ENCODE measurements at regions not wholly inside any gene's neighbourhood (a gene's known extent, or its start where the extent isn't known, plus 50 kb on each side); places are given as distances from the start of the nearest gene placed in this dataset.
"Not testable (repeated sequence)": the region's sequence is repeated elsewhere in the genome, so short reads cannot be mapped to it uniquely, and the experiment has no call there.

DNA sequence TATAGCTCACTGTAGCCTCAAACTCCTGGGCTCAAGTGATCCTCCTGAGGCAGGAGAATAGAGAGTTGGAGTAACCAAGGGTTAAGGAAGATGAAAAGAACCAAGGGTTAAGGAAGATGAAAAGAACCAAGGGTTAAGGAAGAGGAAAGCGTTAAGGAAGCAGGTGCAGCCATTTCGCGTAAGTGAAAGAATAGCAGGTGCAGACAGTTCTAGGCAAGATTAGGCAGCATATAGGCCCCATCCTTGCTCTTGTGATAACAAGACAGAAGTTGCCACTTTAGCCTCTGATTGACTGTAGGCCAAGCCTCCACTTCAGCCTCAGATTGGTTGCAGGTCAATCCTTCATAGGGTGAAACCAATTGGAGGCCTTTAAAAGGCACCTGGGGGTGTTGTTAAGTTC, 677.4 kb downstream of the PDCD6IP start:
- no peak for DNase-seq (ENCODE audit: low read depth in 2 of 2)

GRCh38 chr3:34483311-34483887, 685.0 kb downstream of the PDCD6IP start:
- no peak for DNase-seq (ENCODE audit: low read depth in 2 of 2)

GRCh38 chr3:34504366-34504765, 705.9 kb downstream of the PDCD6IP start:
- DNase-seq (ENCODE audit: low read depth in 2 of 2) = no peak

- DNase-seq (ENCODE audit: low read depth in 2 of 2) = no peak
Observed at GRCh38 chr3:34504775-34505174, 706.3 kb downstream of the PDCD6IP start.

DNA sequence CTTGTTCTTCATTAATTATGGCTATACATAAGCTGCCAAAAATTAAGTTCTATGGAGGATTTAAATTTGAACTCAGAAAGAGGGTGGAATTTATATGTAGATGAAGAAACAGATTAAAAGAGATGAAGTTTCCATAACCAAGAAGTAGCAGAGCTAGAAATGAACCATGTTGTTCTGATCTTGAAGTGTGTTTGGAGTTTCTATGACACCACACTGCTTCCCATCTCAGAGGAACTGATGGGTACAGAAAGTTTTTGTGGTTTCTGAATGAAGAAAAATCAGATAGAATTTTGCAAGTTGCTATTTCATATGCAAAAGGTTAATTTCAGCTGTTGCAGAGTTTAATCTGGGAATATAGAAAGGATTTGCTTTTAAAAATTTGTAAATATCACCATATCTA, 710.3 kb downstream of the PDCD6IP start:
- DNase-seq (ENCODE audit: low read depth in 2 of 2) = no peak

DNA sequence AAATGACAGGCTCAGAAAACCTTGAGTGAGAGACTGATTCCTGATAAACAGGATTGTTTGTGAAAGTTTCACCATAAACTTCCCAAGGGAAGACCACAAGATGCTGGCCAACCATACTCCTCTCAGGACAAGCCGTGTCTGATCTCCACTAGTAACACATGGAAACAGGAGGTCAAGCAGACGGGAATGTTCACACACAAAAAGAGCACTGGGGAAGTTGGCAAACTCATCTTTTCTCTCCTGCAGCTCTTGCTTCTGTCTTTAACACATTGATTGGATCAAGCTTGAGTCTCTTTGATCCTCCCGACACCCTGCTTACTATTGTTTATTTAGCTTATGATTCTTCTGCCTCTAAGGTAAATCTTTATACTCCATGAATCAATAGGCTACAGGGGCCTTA, 713.5 kb downstream of the PDCD6IP start:
- no peak for DNase-seq (ENCODE audit: low read depth in 2 of 2)

DNA sequence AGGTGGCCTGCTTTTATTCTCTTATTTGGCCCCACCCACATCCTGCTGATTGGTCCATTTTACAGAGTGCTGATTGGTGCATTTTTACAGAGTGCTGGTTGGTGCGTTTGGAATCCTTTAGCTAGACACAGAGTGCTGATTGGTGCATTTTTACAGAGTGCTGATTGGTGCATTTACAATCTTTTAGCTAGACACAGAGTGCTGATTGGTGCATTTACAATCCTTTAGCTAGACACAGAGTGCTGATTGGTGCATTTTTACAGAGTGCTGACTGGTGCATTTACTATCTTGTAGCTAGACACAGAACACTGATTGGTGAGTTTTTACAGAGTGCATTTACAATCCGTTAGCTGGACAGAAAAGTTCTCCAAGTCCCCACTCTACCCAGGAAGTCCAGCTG, 720.6 kb downstream of the PDCD6IP start:
- DNase-seq (ENCODE audit: low read depth in 2 of 2) = not testable (repeated sequence)

- no peak for DNase-seq (ENCODE audit: low read depth in 2 of 2)
Observed at GRCh38 chr3:34531156-34531555, 732.7 kb downstream of the PDCD6IP start.

DNA sequence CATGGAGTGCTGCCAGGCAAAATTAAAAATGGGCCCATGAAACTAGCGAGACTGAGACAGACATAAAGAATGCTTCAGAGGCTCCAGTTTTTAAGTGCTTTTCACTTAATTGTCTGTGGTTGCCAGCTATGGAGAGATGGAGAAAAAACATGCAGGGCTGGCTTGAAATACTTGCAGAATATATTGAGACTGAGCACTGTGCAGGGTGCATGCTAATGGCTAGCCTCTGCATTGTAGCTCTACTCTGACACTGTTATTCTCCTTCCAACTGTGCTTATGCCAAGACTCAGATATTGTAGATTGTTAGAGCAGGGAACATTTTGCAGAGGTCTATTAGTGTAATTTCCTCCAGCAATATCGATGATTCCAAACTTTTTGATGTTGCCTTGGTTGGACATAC, 735.0 kb downstream of the PDCD6IP start:
- no peak for DNase-seq (ENCODE audit: low read depth in 2 of 2)

DNA sequence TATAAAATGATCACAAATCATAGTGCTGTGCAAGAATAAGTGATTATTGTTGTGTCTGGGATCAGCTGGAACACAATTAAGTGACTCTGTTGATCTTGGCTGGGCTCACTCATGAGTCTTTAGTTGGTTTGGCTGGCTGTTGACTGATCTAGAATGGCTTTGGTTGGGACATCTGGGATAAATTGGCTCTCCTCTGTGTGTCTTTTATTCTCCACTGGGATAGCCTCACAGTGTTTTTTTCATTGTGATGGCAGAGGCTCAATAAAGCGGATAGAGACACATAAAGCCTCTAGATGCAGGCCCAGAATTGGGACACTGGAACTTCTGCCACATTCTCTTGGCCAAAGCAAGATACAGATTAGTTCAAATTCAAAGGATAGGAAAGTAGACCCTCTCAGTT, 735.6 kb downstream of the PDCD6IP start:
- no peak for DNase-seq (ENCODE audit: low read depth in 2 of 2)

DNA sequence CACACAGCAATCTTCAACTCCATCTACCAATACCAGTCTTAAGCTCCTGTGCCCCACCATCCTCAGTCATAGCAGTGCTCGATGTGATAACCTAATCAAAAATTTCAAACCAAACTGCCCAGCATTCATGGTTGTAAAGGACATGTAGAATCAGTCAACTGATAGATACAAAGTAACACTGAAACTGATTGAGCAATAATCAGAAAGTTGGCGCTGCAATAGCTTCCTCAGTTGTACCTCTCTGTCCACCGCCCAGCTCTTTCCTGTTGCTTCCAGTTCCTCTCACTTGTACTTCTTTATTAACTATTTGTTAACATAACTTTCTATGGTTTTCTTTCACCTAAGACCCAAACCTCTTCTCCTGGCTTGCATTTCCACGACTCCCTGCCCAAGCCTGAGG, 745.7 kb downstream of the PDCD6IP start:
- no peak for DNase-seq (ENCODE audit: low read depth in 2 of 2)

- no peak for DNase-seq (ENCODE audit: low read depth in 2 of 2)
Observed at GRCh38 chr3:34547297-34547920, 749.0 kb downstream of the PDCD6IP start.

- DNase-seq (ENCODE audit: low read depth in 2 of 2) = no peak
Observed at GRCh38 chr3:34567266-34567665, 768.8 kb downstream of the PDCD6IP start.

GRCh38 chr3:34568766-34569165, 770.3 kb downstream of the PDCD6IP start:
- DNase-seq (ENCODE audit: low read depth in 2 of 2) = no peak

GRCh38 chr3:34569437-34569836, 771.0 kb downstream of the PDCD6IP start:
- DNase-seq (ENCODE audit: low read depth in 2 of 2) = no peak

- DNase-seq (ENCODE audit: low read depth in 2 of 2) = no peak
Observed at GRCh38 chr3:34570916-34571705, 772.7 kb downstream of the PDCD6IP start.

GRCh38 chr3:34571714-34572113, 773.3 kb downstream of the PDCD6IP start:
- no peak for DNase-seq (ENCODE audit: low read depth in 2 of 2)

DNA sequence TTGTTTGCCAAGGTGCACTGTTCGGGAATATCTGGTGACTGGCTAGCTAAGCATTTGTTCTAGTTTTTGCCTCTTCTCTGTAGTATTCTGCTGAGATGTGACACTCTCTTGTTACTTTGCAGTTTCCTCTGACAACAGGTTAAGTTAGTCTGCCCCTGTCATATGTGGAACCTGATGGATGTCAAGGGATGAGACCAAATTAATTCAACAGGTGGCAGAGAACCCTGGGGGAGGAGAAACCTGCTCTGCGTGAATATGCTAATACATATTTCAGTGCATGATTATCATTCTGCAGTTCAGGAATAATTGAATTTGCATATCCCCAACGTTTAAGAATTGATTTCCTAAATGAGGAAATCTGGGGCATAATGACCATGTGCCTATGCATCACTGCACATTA, 777.3 kb downstream of the PDCD6IP start:
- no peak for DNase-seq (ENCODE audit: low read depth in 2 of 2)

DNA sequence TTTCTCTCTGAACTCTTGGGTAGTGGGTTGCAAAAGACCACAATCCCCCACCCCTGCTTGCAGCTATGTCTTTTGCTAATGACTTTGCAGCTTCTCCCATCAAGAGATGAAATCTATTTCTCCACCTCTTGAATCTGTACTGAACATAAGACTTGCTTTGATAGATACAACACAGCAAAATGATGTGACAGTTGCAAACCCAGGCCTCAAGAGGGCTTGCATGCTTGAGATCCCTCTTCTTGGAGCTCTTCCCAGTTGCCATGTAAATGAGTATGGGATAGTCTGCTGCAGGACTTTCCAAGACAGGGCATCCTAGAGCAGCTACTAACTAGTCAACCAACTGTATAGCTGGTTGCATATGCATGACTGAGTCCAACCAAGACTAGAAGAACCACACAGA, 783.6 kb downstream of the PDCD6IP start:
- no peak for DNase-seq (ENCODE audit: low read depth in 2 of 2)

GRCh38 chr3:34583451-34583850, 785.0 kb downstream of the PDCD6IP start:
- DNase-seq (ENCODE audit: low read depth in 2 of 2) = no peak

DNA sequence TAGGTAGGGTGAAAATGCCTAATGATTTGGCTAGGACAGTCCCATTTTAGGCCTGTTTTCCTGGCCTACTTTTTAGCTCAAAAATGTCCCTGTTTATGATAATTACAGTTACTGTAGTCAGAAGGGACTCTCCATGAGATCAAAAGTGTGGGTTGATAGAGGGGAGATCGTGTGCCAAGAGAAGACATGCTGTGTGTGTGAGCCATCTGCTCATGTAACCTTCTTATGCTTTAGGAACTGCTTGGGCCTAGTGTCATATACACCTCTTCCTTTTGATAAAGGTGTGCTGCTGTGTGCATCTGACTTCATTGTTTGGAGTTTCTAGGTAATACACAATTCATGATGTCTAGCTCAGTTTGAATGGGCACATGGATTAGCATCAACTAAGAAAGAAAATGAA, 786.5 kb downstream of the PDCD6IP start:
- no peak for DNase-seq (ENCODE audit: low read depth in 2 of 2)

DNA sequence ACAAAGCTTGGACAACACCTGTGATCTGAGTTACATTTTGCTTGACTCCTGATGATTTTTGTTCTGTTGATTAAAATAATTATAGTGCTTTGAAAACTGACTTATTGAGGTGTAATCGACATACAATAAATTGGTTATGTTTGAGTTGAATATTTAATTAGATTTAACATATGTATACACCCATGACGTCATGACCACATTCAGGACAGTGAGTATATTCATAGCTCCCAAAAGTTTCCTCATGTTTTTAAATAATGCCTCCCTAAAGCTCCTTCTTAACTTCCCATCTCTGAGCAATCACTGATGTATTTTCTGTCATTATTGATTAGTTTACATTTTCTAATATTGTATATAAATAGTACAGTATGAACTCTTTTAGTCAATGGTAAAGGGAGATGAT, 801.2 kb downstream of the PDCD6IP start:
- DNase-seq (ENCODE audit: low read depth in 2 of 2) = no peak

DNA sequence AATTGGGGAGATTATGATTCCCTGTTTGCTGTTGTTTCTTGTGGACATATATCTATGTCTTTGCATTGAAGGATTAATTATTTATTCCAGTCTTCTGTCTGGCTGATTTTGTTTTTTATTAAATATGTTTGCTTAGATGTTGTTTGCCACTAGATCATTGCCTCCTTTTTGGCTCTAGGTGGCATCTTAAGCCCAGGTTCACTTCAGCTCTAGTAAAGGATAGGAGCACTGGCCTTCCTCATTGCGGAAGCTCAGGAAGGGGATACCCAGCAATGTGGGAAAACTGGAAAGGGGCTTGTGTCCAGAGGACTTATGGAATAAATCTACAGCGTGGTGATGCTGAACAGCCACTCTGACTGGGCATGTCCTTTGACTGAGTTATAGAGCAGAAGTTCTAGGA, 821.6 kb downstream of the PDCD6IP start:
- DNase-seq (ENCODE audit: low read depth in 2 of 2) = no peak

All from activated CD8-positive, alpha-beta memory T cell treated with anti-CD3 and anti-CD28 coated beads for 4 hours (primary cell).